ENCODE measurements at regions not wholly inside any gene's neighbourhood (a gene's known extent, or its start where the extent isn't known, plus 50 kb on each side); places are given as distances from the start of the nearest gene placed in this dataset.
"Not testable (repeated sequence)": the region's sequence is repeated elsewhere in the genome, so short reads cannot be mapped to it uniquely, and the experiment has no call there.

DNA sequence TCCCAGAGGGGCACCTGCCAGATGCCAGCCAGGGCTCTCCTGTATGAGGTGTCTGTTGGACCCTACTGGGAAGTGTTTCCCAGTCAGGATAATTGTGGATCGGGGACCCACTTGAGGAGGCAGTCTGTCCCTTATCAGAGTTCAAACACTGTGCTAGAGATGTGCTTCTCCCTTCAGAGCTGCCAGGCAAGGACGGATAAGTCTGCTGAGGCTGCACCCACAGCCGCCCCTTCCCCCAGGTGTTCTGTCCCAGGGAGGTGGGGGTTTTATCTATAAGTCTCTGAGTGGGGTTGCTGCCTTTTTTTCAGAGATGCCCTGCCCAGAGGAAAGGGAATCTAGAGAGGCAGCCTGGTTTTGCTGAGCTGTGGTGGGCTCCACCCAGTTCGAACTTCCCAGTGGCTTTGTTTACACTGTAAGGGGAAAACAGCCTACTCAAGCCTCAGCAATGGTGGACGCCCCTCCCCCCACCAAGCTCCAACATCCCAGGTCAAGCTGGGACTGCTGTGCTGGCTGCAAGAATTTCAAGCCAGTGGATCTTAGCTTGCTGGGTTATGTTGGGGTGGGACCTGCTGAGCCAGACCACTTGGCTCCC lies 324.0 kb upstream of the SETBP1 start:
- no peak overlapping the region for H3K27ac Mint-ChIP-seq
- CTCF ChIA-PET = no interaction called here
- DNase-seq = no peak
- no peaks in the 10 kb centered on the region for H3K27me3 Mint-ChIP-seq (ENCODE audit: low read depth)
- H3K36me3 Mint-ChIP-seq (ENCODE audit: low read depth) = no peaks in the 10 kb centered on the region
- intact Hi-C loops (cut with micrococcal nuclease) = loop anchor here (5.0 kb wide), 1 partner anchor 531 kb away; no protein-coding TSS in a partner anchor
- peaks cover 15% of the 10 kb centered on the region for H3K9me3 Mint-ChIP-seq
- H3K4me3 Mint-ChIP-seq = no peak overlapping the region
- no peaks in the 10 kb centered on the region for H3K4me1 Mint-ChIP-seq (ENCODE audit: low read depth)

DNA sequence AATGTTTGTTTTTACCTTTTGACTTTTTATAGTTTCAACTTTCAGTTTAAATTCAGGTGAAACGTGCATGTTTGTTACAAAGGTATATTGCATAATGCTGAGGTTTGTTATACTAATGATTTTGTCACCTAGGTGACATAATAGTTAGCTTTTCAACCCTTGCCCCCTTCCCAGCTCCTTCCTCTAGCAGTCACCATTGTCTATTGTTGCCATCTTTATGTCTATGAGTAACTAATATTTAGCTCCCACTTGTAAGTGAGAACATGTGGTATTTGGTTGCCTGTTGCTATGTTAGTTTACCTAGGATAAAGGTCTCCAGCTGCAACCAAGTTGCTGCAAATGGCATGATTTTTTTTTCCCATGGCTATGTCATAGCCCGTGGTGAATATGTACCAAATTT lies 322.3 kb upstream of the SETBP1 start:
- CTCF ChIA-PET = interaction anchor here (0.5 kb wide), 1 partner anchor 769 kb away, joined by 3 read pairs; no protein-coding TSS in a partner anchor
- Mint-ChIP-seq H3K4me1 (ENCODE audit: low read depth) (no peaks in the 10 kb centered on the region), H3K27ac (no peak overlapping the region), H3K9me3 (peaks cover 15% of the 10 kb centered on the region), H3K4me3 (no peak overlapping the region), H3K36me3 (ENCODE audit: low read depth) (no peaks in the 10 kb centered on the region), H3K27me3 (ENCODE audit: low read depth) (no peaks in the 10 kb centered on the region)
- intact Hi-C loops (cut with micrococcal nuclease) = loop anchor here (5.0 kb wide), 1 partner anchor 529 kb away; no protein-coding TSS in a partner anchor
- no peak for DNase-seq

DNA sequence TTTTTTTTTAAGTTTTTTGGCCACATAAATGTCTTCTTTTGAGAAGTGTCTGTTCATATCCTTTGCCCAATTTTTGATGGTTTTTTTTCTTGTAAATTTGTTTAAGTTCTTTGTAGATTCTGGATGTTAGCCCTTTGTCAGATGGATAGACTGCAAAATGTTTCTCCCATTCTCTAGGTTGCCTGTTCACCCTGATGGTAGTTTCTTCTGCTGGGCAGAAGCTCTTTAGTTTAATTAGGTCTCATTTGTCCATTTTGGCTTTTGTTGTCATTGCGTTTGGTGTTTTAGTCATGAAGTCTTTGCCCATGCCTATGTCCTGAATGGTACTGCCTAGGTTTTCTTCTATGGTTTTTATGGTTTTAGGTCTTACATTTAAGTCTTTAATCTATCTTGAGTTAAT lies 320.9 kb upstream of the SETBP1 start:
- DNase-seq; H3K4me3 Mint-ChIP-seq; CTCF ChIA-PET; H3K36me3 Mint-ChIP-seq (ENCODE audit: low read depth); H3K4me1 Mint-ChIP-seq (ENCODE audit: low read depth); H3K27me3 Mint-ChIP-seq (ENCODE audit: low read depth); H3K27ac Mint-ChIP-seq: not testable (repeated sequence)
- intact Hi-C loops (cut with micrococcal nuclease) = loop anchor here (5.0 kb wide), 1 partner anchor 528 kb away; no protein-coding TSS in a partner anchor
- H3K9me3 Mint-ChIP-seq = peaks cover 10% of the 10 kb centered on the region

DNA sequence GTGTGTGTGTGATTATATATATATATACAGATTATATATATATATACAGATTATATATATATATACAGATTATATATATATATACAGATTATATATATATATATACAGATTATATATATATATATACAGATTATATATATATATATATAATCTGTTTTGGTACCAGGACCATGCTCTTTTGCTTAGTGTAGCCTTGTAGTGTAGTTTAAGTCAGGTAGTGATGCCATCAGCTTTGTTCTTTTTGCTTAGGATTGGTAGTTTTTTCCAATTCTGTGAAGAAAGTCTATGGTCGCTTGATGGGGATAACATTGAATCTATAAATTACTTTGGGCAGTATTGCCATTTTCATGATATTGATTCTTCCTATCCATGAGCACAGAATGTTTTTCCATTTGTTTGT lies 318.5 kb upstream of the SETBP1 start:
- CTCF ChIA-PET; intact Hi-C loops (cut with micrococcal nuclease): not testable (repeated sequence)

DNA sequence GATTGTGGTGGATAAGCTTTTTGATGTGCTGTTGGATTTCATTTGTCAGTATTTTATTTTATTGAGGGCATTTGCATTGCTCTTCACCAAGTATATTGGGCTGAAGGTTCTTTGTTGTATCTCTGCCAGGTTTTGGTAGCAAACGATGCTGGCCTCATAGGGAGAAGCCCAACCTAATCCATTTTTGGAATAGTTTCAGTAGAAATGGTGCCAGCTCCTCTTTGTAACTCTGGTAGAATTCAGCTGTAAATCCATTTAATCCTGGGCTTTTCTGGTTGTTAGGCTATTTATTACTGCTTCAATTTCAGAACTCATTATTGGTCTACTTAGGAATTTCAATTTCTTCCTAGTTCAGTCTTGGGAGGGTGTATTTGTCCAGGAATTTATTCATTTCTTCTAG lies 309.8 kb upstream of the SETBP1 start:
- no peaks in the 10 kb centered on the region for H3K36me3 Mint-ChIP-seq (ENCODE audit: low read depth)
- CTCF ChIA-PET = no interaction called here
- H3K27me3 Mint-ChIP-seq (ENCODE audit: low read depth) = no peaks in the 10 kb centered on the region
- no peak overlapping the region for H3K27ac Mint-ChIP-seq
- no peak for DNase-seq
- intact Hi-C loops (cut with micrococcal nuclease) = no loop called here
- H3K9me3 Mint-ChIP-seq = peaks cover 11% of the 10 kb centered on the region
- H3K4me3 Mint-ChIP-seq = no peak overlapping the region
- no peaks in the 10 kb centered on the region for H3K4me1 Mint-ChIP-seq (ENCODE audit: low read depth)

More for the DNA sequence above, 318.5 kb upstream of the SETBP1 start:
- DNase-seq; H3K4me3 Mint-ChIP-seq; H3K27ac Mint-ChIP-seq; H3K4me1 Mint-ChIP-seq (ENCODE audit: low read depth); H3K9me3 Mint-ChIP-seq; H3K27me3 Mint-ChIP-seq (ENCODE audit: low read depth); H3K36me3 Mint-ChIP-seq (ENCODE audit: low read depth): not testable (repeated sequence)

DNA sequence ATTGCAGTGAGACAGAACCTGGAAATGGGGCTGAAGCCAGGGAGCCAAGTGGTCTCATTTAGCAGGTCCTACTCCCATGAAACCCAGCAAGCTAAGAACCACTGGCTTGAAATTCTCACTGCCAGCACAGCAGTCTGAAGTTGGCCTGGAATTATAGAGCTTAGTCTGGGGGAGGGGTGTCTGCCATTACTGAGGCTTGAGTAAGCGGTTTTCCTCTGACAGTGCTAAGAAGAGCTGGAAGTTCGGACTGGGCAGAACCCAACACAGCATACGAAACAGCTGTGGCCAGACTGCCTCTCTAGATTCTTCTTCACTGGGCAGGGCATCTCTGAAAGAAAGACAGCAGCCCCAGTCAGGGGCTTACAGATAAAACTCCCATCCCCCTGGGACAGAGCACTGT lies 305.7 kb upstream of the SETBP1 start:
- CTCF ChIA-PET = no interaction called here
- no peaks in the 10 kb centered on the region for H3K4me1 Mint-ChIP-seq (ENCODE audit: low read depth)
- H3K9me3 Mint-ChIP-seq = peaks cover 13% of the 10 kb centered on the region
- H3K27me3 Mint-ChIP-seq (ENCODE audit: low read depth) = no peaks in the 10 kb centered on the region
- DNase-seq = no peak
- no peak overlapping the region for H3K4me3 Mint-ChIP-seq
- intact Hi-C loops (cut with micrococcal nuclease) = no loop called here
- no peak overlapping the region for H3K27ac Mint-ChIP-seq
- no peaks in the 10 kb centered on the region for H3K36me3 Mint-ChIP-seq (ENCODE audit: low read depth)

DNA sequence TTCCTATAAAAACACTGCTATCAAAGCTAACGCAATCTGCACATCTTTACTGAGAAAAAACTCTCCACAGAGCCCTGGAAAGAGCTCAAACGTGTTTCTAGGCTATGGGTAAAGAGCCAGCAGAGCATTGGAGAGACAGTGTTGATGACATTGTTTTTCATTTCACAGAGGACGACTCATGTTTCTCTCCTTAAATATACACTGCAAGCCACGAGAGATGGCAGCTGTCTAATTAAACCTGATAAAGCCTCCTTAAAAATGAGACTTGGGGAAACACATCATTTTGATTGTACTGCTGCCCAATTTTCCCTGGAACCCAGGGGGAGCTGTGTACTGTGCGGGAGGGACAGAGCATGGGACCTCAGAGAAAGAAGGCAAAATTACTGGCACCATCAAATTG lies 294.3 kb upstream of the SETBP1 start:
- H3K4me1 Mint-ChIP-seq (ENCODE audit: low read depth) = no peaks in the 10 kb centered on the region
- no peak overlapping the region for H3K4me3 Mint-ChIP-seq
- no peaks in the 10 kb centered on the region for H3K27me3 Mint-ChIP-seq (ENCODE audit: low read depth)
- H3K36me3 Mint-ChIP-seq (ENCODE audit: low read depth) = no peaks in the 10 kb centered on the region
- DNase-seq = no peak
- peaks cover 2% of the 10 kb centered on the region for H3K9me3 Mint-ChIP-seq
- no peak overlapping the region for H3K27ac Mint-ChIP-seq
- intact Hi-C loops (cut with micrococcal nuclease) = no loop called here
- CTCF ChIA-PET = no interaction called here

DNA sequence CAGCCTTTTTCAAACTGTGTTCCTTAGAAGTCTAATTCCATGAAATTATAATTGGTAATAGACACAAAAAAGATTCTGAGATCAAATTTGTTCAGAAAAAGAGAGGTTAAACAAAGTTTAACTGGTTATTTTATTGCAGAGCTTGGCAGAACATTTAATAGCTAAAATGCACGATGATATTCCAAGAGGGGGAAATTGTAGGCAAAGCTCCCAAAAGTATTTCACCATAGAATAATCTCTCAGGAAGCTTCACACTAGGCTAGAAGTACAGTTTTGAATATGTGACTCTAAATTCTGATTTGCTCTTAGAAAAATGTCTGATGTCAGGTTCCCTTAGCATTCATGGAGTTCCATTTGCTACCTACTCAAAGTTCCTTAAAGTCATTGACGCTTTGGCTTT lies 292.4 kb upstream of the SETBP1 start:
- intact Hi-C loops (cut with micrococcal nuclease) = no loop called here
- peaks cover 3% of the 10 kb centered on the region for H3K9me3 Mint-ChIP-seq
- CTCF ChIA-PET = no interaction called here
- H3K27ac Mint-ChIP-seq = no peak overlapping the region
- H3K4me1 Mint-ChIP-seq (ENCODE audit: low read depth) = no peaks in the 10 kb centered on the region
- no peaks in the 10 kb centered on the region for H3K36me3 Mint-ChIP-seq (ENCODE audit: low read depth)
- DNase-seq = no peak
- no peaks in the 10 kb centered on the region for H3K27me3 Mint-ChIP-seq (ENCODE audit: low read depth)
- no peak overlapping the region for H3K4me3 Mint-ChIP-seq

DNA sequence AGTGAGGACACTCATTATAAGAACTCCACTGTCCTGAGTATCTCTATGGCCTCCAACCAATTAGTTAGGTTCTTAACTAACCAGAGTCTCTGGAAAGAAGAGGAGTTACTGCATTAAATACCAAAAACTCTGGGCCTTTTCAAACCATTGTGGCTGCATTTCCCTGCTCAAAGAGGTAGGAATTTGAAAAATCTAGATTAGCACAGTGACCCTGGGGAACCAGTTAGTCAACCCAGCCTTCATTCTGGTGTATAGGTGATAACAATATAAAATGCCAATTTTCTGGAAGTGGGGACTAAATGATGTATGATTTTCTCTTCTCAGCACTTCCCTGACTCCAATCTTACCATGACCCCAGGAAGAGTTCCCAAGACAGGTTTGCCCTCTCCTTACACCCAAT lies 287.8 kb upstream of the SETBP1 start:
- Mint-ChIP-seq H3K27ac (no peak overlapping the region), H3K36me3 (ENCODE audit: low read depth) (no peaks in the 10 kb centered on the region), H3K9me3 (peaks cover 2% of the 10 kb centered on the region), H3K4me1 (ENCODE audit: low read depth) (no peaks in the 10 kb centered on the region), H3K27me3 (ENCODE audit: low read depth) (no peaks in the 10 kb centered on the region), H3K4me3 (no peak overlapping the region)
- no peak for DNase-seq
- intact Hi-C loops (cut with micrococcal nuclease) = no loop called here
- CTCF ChIA-PET = no interaction called here

DNA sequence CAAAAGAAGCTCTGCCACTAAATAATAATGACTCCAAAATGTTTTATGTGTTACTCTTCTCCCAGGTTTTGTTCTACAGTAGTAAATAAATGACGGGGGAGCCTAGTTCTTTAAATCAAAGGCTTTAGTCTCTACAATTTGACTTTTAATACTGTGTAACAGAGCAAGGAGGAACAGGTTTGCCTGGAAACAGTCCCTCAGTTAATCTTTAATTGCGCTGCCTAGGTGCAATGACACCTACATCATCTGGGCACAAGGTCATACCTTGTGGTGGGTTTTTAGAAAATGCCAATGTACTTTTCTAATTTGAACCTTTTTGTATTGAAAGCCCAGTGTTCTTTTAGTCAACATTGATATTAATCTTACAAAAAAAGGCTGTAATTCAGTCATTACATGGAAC lies 287.3 kb upstream of the SETBP1 start:
- DNase-seq = no peak
- Mint-ChIP-seq H3K27me3 (ENCODE audit: low read depth) (no peaks in the 10 kb centered on the region), H3K27ac (no peak overlapping the region), H3K9me3 (peaks cover 2% of the 10 kb centered on the region), H3K36me3 (ENCODE audit: low read depth) (no peaks in the 10 kb centered on the region), H3K4me3 (no peak overlapping the region), H3K4me1 (ENCODE audit: low read depth) (no peaks in the 10 kb centered on the region)
- CTCF ChIA-PET = no interaction called here
- intact Hi-C loops (cut with micrococcal nuclease) = no loop called here

DNA sequence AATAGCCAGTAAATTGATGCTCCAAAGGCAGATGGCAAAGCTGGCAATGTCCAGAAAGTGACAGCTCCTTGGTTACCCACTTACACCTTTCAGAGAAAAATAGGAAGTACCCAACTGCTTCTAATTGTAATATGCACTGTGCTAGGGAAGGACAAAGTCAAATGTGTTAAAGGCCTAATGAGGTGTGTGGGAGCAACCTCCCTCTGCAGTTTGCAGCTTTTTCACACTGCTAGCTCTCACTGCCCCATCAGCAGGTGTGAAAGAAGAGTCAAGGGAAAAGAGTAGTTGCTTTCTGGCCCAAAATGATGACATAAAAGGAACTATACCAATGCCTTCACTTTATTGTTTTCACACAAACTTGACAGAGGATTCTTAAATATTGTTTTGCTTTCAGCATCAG lies 284.1 kb upstream of the SETBP1 start:
- CTCF ChIA-PET = no interaction called here
- no peaks in the 10 kb centered on the region for H3K36me3 Mint-ChIP-seq (ENCODE audit: low read depth)
- intact Hi-C loops (cut with micrococcal nuclease) = no loop called here
- DNase-seq = no peak
- no peaks in the 10 kb centered on the region for H3K4me1 Mint-ChIP-seq (ENCODE audit: low read depth)
- no peaks in the 10 kb centered on the region for H3K27me3 Mint-ChIP-seq (ENCODE audit: low read depth)
- H3K9me3 Mint-ChIP-seq = peaks cover 2% of the 10 kb centered on the region
- no peak overlapping the region for H3K27ac Mint-ChIP-seq
- H3K4me3 Mint-ChIP-seq = no peak overlapping the region

DNA sequence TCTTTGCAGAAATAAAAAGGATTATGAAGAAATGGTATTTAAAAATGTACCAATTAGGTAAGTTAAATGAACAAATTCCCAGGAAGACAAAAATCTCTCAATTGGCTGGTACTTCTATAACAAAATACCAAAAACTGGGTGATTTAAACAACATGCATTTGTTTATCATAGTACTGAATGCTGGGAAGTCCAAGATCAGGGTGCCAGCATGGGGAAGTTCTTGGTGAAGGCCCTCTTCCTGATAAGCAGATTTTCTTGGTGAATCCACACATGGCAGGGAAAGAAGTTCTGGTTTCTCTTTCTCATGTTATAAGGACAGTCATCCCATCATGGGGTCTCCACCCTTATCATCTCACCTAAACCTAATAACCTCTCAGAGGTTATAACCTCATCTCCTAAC lies 271.6 kb upstream of the SETBP1 start:
- H3K4me1 Mint-ChIP-seq (ENCODE audit: low read depth) = no peaks in the 10 kb centered on the region
- H3K9me3 Mint-ChIP-seq = peaks cover 3% of the 10 kb centered on the region
- H3K36me3 Mint-ChIP-seq (ENCODE audit: low read depth) = no peaks in the 10 kb centered on the region
- H3K27ac Mint-ChIP-seq = no peak overlapping the region
- CTCF ChIA-PET = no interaction called here
- intact Hi-C loops (cut with micrococcal nuclease) = no loop called here
- H3K4me3 Mint-ChIP-seq = no peak overlapping the region
- DNase-seq = no peak
- no peaks in the 10 kb centered on the region for H3K27me3 Mint-ChIP-seq (ENCODE audit: low read depth)

DNA sequence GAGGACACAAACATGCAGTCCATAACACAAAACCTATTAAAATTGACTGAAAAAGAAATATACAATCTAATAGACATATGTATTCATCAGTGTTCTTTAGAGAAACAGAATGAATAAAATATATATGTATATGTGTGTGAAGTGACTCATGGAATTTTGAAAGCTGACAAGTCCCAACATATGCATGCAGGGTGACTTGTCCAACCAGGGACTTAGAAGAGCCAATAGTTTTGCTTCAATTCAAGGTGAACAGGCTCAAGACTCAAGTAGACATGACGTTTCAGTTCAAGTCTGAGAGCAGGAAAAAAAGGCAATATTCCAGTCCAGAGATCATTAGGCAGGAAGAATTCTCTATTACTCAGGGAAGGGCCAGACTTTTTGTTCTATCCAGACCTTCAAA lies 271.2 kb upstream of the SETBP1 start:
- intact Hi-C loops (cut with micrococcal nuclease) = no loop called here
- H3K36me3 Mint-ChIP-seq (ENCODE audit: low read depth) = no peaks in the 10 kb centered on the region
- no peaks in the 10 kb centered on the region for H3K27me3 Mint-ChIP-seq (ENCODE audit: low read depth)
- DNase-seq = no peak
- no peak overlapping the region for H3K4me3 Mint-ChIP-seq
- no peaks in the 10 kb centered on the region for H3K4me1 Mint-ChIP-seq (ENCODE audit: low read depth)
- CTCF ChIA-PET = no interaction called here
- H3K9me3 Mint-ChIP-seq = peaks cover 3% of the 10 kb centered on the region
- no peak overlapping the region for H3K27ac Mint-ChIP-seq

DNA sequence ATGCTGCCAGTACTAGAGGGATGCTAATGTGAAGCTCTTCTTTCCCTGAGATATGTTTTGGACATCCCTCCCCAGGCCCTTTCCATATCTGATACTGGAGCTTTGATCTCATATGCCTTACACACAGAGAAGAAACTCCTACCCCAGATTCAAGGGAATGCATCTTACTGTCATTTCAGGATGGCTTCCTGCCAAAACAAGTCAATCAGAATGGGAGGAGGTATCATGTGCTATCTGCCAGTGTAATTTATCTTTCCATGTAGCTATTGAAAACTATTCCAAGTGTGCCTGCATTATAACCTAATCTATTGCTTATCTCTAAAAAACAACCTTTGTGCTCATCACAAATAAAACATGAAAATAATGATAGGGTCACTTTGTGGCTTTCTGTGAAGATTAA lies 269.9 kb upstream of the SETBP1 start:
- Mint-ChIP-seq H3K27ac (no peak overlapping the region), H3K36me3 (ENCODE audit: low read depth) (no peaks in the 10 kb centered on the region), H3K9me3 (peaks cover 3% of the 10 kb centered on the region), H3K27me3 (ENCODE audit: low read depth) (no peaks in the 10 kb centered on the region), H3K4me3 (no peak overlapping the region), H3K4me1 (ENCODE audit: low read depth) (no peaks in the 10 kb centered on the region)
- intact Hi-C loops (cut with micrococcal nuclease) = loop anchor here (10.0 kb wide), 1 partner anchor 64 kb away; no protein-coding TSS in a partner anchor
- DNase-seq = no peak
- CTCF ChIA-PET = no interaction called here
